ENCODE measurements at regions not wholly inside any gene's neighbourhood (a gene's known extent, or its start where the extent isn't known, plus 50 kb on each side); places are given as distances from the start of the nearest gene placed in this dataset.
"Not testable (repeated sequence)": the region's sequence is repeated elsewhere in the genome, so short reads cannot be mapped to it uniquely, and the experiment has no call there.

DNA sequence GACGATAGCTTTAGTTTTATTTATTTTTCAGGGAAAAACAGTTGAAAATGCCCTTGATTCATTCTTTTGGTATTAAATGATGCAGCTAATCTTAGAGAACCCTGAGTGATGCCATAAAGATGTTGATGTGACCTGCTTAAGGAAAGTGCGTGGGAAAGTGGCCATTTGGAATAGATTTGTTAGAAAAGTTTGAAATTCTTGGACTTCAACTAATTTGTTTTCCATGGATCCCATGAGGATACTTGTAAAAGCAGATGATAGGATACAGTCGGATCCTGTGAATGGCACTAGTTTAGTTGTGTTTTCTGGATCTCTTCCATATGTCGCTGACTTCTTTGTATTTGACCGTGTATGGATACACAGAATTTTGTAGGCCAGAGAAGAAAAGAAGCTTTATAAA lies 69.0 kb downstream of the SEPTIN7 start:
- no peak for FAIRE-seq
- Histone ChIP-seq H3K27me3 (ENCODE audit: control insufficient read depth, insufficient read depth, low read length) (no peaks in the 10 kb centered on the region), H3K4me3 (ENCODE audit: low read depth, low read length) (no peak overlapping the region), H3K36me3 (ENCODE audit: control insufficient read depth, insufficient read depth, low read length) (no peaks in the 10 kb centered on the region)
- TF ChIP-seq, protein P1, sequence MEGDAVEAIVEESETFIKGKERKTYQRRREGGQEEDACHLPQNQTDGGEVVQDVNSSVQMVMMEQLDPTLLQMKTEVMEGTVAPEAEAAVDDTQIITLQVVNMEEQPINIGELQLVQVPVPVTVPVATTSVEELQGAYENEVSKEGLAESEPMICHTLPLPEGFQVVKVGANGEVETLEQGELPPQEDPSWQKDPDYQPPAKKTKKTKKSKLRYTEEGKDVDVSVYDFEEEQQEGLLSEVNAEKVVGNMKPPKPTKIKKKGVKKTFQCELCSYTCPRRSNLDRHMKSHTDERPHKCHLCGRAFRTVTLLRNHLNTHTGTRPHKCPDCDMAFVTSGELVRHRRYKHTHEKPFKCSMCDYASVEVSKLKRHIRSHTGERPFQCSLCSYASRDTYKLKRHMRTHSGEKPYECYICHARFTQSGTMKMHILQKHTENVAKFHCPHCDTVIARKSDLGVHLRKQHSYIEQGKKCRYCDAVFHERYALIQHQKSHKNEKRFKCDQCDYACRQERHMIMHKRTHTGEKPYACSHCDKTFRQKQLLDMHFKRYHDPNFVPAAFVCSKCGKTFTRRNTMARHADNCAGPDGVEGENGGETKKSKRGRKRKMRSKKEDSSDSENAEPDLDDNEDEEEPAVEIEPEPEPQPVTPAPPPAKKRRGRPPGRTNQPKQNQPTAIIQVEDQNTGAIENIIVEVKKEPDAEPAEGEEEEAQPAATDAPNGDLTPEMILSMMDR (IDR thresholded peaks at IDR 0.05; ENCODE audit: insufficient read depth, low read length, severe bottlenecking): no peak
- no peak for DNase-seq (ENCODE audit: low read depth)

DNA sequence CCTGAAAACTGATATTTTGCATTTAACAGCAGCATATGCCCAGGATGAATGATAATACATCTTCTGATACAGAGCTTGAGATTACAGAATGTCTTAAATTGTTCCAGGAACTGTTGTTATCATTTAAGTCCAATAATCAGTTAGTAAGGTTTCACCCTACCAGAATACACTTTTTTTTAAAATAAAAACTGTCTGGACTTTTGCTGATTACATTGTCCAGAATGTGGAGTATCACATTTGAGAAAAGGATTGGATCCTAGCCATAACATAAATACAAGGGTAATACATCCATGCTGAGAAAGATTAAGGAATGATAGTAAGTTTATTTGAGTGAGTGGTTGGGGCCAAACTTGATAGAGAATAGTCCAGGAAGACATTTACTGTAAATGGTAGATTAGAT lies 71.0 kb downstream of the SEPTIN7 start:
- no peaks in the 10 kb centered on the region for H3K27me3 ChIP-seq (ENCODE audit: control insufficient read depth, insufficient read depth, low read length)
- no peak overlapping the region for H3K4me3 ChIP-seq (ENCODE audit: low read depth, low read length)
- H3K36me3 ChIP-seq (ENCODE audit: control insufficient read depth, insufficient read depth, low read length): no peaks in the 10 kb centered on the region
- TF ChIP-seq, protein P1 (IDR thresholded peaks at IDR 0.05; ENCODE audit: insufficient read depth, low read length, severe bottlenecking): no peak
- FAIRE-seq: no peak
- DNase-seq (ENCODE audit: low read depth): no peak

DNA sequence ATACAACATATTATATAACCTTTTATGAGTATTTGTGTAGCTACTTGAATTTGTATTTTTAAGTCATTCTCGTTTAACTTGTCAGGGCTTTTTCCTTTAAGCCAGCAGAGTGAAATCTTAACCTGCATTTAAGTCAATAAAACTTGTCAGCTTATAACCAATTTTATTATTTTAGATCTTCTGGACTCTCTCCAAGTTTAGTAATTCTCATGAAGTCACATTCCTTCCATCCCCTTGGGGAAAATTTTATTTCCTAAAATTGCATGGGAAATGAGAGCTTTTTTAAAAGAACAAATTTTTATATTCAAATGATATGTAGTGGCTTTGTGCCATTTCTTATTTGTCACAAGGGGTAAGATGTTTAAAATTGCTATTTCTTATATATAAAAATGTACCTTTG lies 74.0 kb downstream of the SEPTIN7 start:
- no peaks in the 10 kb centered on the region for H3K36me3 ChIP-seq (ENCODE audit: control insufficient read depth, insufficient read depth, low read length)
- FAIRE-seq (no peak), DNase-seq (ENCODE audit: low read depth) (no peak)
- no peaks in the 10 kb centered on the region for H3K27me3 ChIP-seq (ENCODE audit: control insufficient read depth, insufficient read depth, low read length)
- TF ChIP-seq, protein P1 (IDR thresholded peaks at IDR 0.05; ENCODE audit: insufficient read depth, low read length, severe bottlenecking): no peak
- H3K4me3 ChIP-seq (ENCODE audit: low read depth, low read length): no peak overlapping the region

DNA sequence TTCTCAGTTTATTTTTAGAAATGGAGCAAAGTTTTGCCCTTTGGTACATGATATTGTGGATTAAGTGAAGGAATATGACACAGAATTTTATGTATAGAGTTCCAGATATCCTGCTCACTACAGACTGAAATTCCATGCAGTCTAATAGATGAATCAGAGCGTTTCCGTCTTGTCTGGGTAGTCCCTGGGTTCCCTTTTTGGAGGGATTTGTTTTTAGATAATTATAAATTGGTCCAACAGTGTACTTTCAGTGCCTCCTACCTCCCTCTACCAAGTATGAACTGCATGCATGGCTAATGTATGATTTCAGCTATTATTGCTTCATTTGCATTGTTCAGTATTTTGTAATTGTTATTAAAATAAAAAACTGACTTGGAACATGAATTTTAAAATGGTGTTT lies 74.4 kb downstream of the SEPTIN7 start:
- TF ChIP-seq, protein P1 (IDR thresholded peaks at IDR 0.05; ENCODE audit: insufficient read depth, low read length, severe bottlenecking): no peak
- Histone ChIP-seq H3K36me3 (ENCODE audit: control insufficient read depth, insufficient read depth, low read length) (no peaks in the 10 kb centered on the region), H3K27me3 (ENCODE audit: control insufficient read depth, insufficient read depth, low read length) (no peaks in the 10 kb centered on the region), H3K4me3 (ENCODE audit: low read depth, low read length) (no peak overlapping the region)
- FAIRE-seq (no peak), DNase-seq (ENCODE audit: low read depth) (peak; percentile 16)

DNA sequence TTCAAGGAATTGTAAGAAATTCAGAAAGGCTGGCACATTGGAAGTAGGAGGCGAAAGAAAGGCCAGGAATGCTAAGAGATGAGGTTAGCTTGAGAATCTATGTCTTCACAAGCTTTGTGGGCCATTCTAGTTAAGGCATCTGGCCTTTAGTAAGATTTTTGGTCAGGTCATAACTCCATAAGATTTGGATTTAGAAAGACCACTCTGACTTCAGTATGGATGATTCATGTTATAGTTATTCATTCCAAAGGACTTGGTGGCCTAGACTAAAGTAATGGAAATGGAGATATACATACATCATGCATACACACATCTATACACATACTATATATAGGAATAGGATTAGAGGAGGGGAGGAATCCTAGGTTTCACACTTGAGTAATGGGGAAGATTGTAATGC lies 77.5 kb downstream of the SEPTIN7 start:
- H3K4me3 ChIP-seq (ENCODE audit: low read depth, low read length): no peak overlapping the region
- TF ChIP-seq, protein P1 (IDR thresholded peaks at IDR 0.05; ENCODE audit: insufficient read depth, low read length, severe bottlenecking): no peak
- DNase-seq (ENCODE audit: low read depth) (no peak), FAIRE-seq (no peak)
- no peaks in the 10 kb centered on the region for H3K27me3 ChIP-seq (ENCODE audit: control insufficient read depth, insufficient read depth, low read length)
- no peaks in the 10 kb centered on the region for H3K36me3 ChIP-seq (ENCODE audit: control insufficient read depth, insufficient read depth, low read length)

DNA sequence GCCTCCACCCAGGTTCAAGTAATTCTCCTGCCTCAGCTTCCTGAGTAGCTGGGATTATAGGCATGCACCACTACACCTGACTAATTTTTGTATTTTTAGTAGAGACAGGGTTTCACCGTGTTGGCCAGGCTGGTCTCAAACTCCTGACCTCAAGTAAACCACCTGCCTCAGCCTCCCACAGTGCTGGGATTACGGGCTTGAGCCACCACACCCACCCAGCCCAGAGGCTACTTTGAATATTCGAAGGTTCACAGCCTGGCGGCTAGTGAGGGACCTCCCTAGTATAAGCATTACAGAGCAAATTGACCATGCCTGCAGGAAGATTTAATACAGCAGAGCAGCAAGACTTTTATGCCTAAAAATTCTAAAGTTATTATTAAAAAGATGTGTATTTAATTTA lies 86.6 kb downstream of the SEPTIN7 start:
- not testable (repeated sequence) for H3K36me3 ChIP-seq (ENCODE audit: control insufficient read depth, insufficient read depth, low read length); FAIRE-seq; DNase-seq (ENCODE audit: low read depth); H3K27me3 ChIP-seq (ENCODE audit: control insufficient read depth, insufficient read depth, low read length); H3K4me3 ChIP-seq (ENCODE audit: low read depth, low read length)

Measured in bronchial epithelial cell (primary cell).